ENCODE measurements at regions not wholly inside any gene's neighbourhood (a gene's known extent, or its start where the extent isn't known, plus 50 kb on each side); places are given as distances from the start of the nearest gene placed in this dataset.

DNA sequence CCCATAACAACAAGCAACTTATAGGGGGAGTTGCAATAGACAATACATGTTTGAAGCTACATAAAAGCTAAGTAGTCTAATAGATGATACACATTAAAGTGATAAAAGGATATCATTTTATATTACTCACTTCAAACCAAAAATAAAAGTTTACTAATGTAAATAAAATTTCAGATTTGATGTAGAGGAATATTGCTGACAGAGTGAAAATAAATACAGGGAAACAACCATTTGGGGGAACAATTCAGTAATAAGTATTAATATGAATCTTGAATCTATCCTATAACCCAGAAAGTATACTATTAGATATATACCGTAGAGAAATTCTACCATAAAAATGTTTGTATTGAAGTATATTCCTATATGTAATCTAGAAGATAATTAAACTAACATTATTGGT is 1248.9 kb upstream of the EPHA6 start:
- TF ChIP-seq GATA3 (IDR thresholded peaks at IDR 0.05; ENCODE audit: low read depth, low read length) (no peak), GATA2 (IDR thresholded peaks at IDR 0.05; ENCODE audit: low read depth, low read length) (no peak)
